K562 (cell line): ENCODE measurements at regions not wholly inside any gene's neighbourhood (a gene's known extent, or its start where the extent isn't known, plus 50 kb on each side); places are given as distances from the start of the nearest gene placed in this dataset.

Experiments used
- ATAC-seq: fragments of 200-7000 bp; cut with Tn5 transposase; 3 replicates; pipeline ENCODE4 v1.9.1; 2020; ENCODE audit warnings: moderate library complexity
- BruUV-seq: library from RNA; stranded (reverse); fragments of 400-500 nt; replicated peaks from 2 replicates; lab custom pipeline; 2021; lab: Mats Ljungman, UMichigan
- CTCF ChIA-PET: fragments of 300-600 bp; formaldehyde crosslinking; extraction: SDS; loops from one replicate; lab custom pipeline; 2021; ENCODE audit warnings: low intra/inter-chr PET ratio; lab: Yijun Ruan, JAX
- POLR2A ChIA-PET: fragments of 300-600, 350-650 bp; sonication (Branson Sonifier 250); formaldehyde crosslinking; extraction: SDS; loops from one replicate; lab custom pipeline; 2021; ENCODE audit warnings: antibody characterized with exemption, inconsistent platforms; lab: Yijun Ruan, JAX
- DNase-seq, 4 experiments: peaks; one replicate each; pipeline versions ENCODE4 v3.0.0 to v3.0.0-alpha.2; 2011 to 2018; ENCODE audit warnings: low spot score in 3 of 4, mixed read lengths in 3 of 4; ENCODE audit errors: extremely low read depth in 1 of 4
- FAIRE-seq: peaks from 2 replicates; lab custom pipeline; 2011; peaks lifted over from hg19 to GRCh38; lab: Jason Lieb, UNC
- H2AFZ ChIP-seq: 2 replicates; pipeline ENCODE4 v1.6.0; 2011; ENCODE audit warnings: low read depth, low read length, control low read depth, inconsistent platforms
- H3K27ac ChIP-seq: fragments of 200-600 bp; 3 replicates; pipeline ENCODE4 v1.8.0; 2011; ENCODE audit warnings: low read depth, mild to moderate bottlenecking, control low read depth, inconsistent platforms, low read length, moderate library complexity, mixed read lengths; ENCODE audit errors: extremely low read depth
- H3K27me3 ChIP-seq, 2 experiments: fragments of 300-600 bp in 1 of 2; 2 replicates in 1 of 2; 3 replicates in 1 of 2; pipeline versions ENCODE4 v1.6.0 to v1.8.0; 2011; ENCODE audit warnings: inconsistent platforms in 2 of 2, low read length in 2 of 2, mild to moderate bottlenecking in 1 of 2, mixed read lengths in 1 of 2, moderate library complexity in 1 of 2; ENCODE audit not compliant: control insufficient read depth in 2 of 2, insufficient read depth in 2 of 2
- H3K36me3 ChIP-seq: fragments of 300-600 bp; 3 replicates; pipeline ENCODE4 v1.8.0; 2011; ENCODE audit warnings: mild to moderate bottlenecking, low read length, inconsistent platforms; ENCODE audit not compliant: control insufficient read depth, insufficient read depth
- H3K4me1 ChIP-seq, 2 experiments: fragments of 200-600 bp in 1 of 2; replicated peaks in 1 of 2; 2 replicates in 1 of 2; 3 replicates in 1 of 2; pipeline versions ENCODE4 v1.5.1 to v1.8.0; 2011; ENCODE audit warnings: inconsistent platforms in 2 of 2, low read length in 2 of 2, mild to moderate bottlenecking in 1 of 2, mixed read lengths in 1 of 2, moderate library complexity in 1 of 2; ENCODE audit not compliant: control insufficient read depth in 2 of 2, insufficient read depth in 2 of 2
- H3K4me2 ChIP-seq: 2 replicates; pipeline ENCODE4 v1.6.1; 2011; ENCODE audit warnings: low read length, control low read depth, inconsistent platforms, mixed read lengths; ENCODE audit not compliant: insufficient read depth
- H3K4me3 ChIP-seq: fragments of 200-600 bp; sonication (generic), shearing (Covaris generic); 2 replicates; pipeline ENCODE4 v1.5.1; 2016; ENCODE audit warnings: control low read depth, inconsistent platforms
- H3K79me2 ChIP-seq: fragments of 200-600 bp; 3 replicates; pipeline ENCODE4 v1.8.0; 2011; ENCODE audit warnings: low read length, inconsistent platforms; ENCODE audit not compliant: control insufficient read depth, insufficient read depth
- H3K9ac ChIP-seq, 2 experiments: 2 replicates each; pipeline versions ENCODE4 v1.6.0 to v1.6.1; 2011; ENCODE audit warnings: low read depth in 2 of 2, low read length in 2 of 2, control low read depth in 1 of 2, inconsistent platforms in 1 of 2, mild to moderate bottlenecking in 1 of 2, mixed read lengths in 1 of 2; ENCODE audit not compliant: insufficient read depth in 1 of 2
- H3K9me1 ChIP-seq: one replicate; pipeline ENCODE4 v1.6.0; 2011; ENCODE audit warnings: inconsistent platforms, mild to moderate bottlenecking, low read length, moderate library complexity; ENCODE audit not compliant: control insufficient read depth, insufficient read depth
- H3K9me3 ChIP-seq: replicated peaks from 2 replicates; pipeline ENCODE4 v1.5.1; 2011; ENCODE audit warnings: low read depth, low read length, inconsistent platforms; ENCODE audit not compliant: control insufficient read depth, insufficient read depth
- H4K20me1 ChIP-seq: replicated peaks from 2 replicates; pipeline ENCODE4 v1.6.1; 2011; ENCODE audit warnings: low read length, inconsistent platforms, mixed read lengths; ENCODE audit not compliant: control insufficient read depth, insufficient read depth
- KLF13 ChIP-seq: fragments of 450-650 bp; IDR thresholded peaks from 2 replicates; pipeline ENCODE4 v1.6.1; 2016; ENCODE audit warnings: missing genetic modification characterization, low read depth, mild to moderate bottlenecking, missing compliant biosample characterization, moderate library complexity, borderline replicate concordance
- NFIX ChIP-seq: fragments of 250-450 bp; sonication (Bioruptor Pico); IDR thresholded peaks from 2 replicates; pipeline ENCODE4 v1.4.0; 2020; ENCODE audit warnings: low read depth, mild to moderate bottlenecking, moderate library complexity
- PCBP2 ChIP-seq: fragments of 200-400 bp; formaldehyde crosslinking; IDR thresholded peaks from 2 replicates; pipeline ENCODE4 v1.6.1; 2018; ENCODE audit warnings: low read length, low read depth, mild to moderate bottlenecking, moderate library complexity; ENCODE audit not compliant: poor library complexity, severe bottlenecking
- RFX1 ChIP-seq: fragments of 450-650 bp; IDR thresholded peaks from 2 replicates; pipeline ENCODE4 v1.6.1; 2016; ENCODE audit warnings: mild to moderate bottlenecking, moderate library complexity
- TCF3 ChIP-seq: sonication (generic); formaldehyde crosslinking; IDR thresholded peaks from 2 replicates; pipeline ENCODE4 v1.4.0; 2020; ENCODE audit warnings: mild to moderate bottlenecking, missing genetic modification reagents
- XRCC5 ChIP-seq: fragments of 200-400 bp; formaldehyde crosslinking; IDR thresholded peaks from 2 replicates; pipeline ENCODE4 v1.6.1; 2017; ENCODE audit warnings: low read depth, mild to moderate bottlenecking, low read length
- YY1 ChIP-seq, 3 experiments: IDR thresholded peaks; 2 replicates each; pipeline ENCODE4 v1.6.1; 2011; ENCODE audit warnings: low read length in 2 of 3, mild to moderate bottlenecking in 2 of 3, moderate library complexity in 2 of 3, borderline replicate concordance in 1 of 3, control low read depth in 1 of 3, low read depth in 1 of 3; ENCODE audit not compliant: insufficient read depth in 3 of 3, insufficient replicate concordance in 2 of 3, control insufficient read depth in 1 of 3, insufficient read length in 1 of 3; ENCODE audit errors: extremely low read depth in 1 of 3
- ZEB2 ChIP-seq: fragments of 450-650 bp; IDR thresholded peaks from 2 replicates; pipeline ENCODE4 v1.6.1; 2016
- ZFP36 ChIP-seq: fragments of 150-350 bp; IDR thresholded peaks from 2 replicates; pipeline ENCODE4 v1.6.1; 2018; ENCODE audit warnings: low read length, low read depth; ENCODE audit not compliant: partially characterized antibody
- ZNF212 ChIP-seq: fragments of 450-650 bp; formaldehyde crosslinking; IDR thresholded peaks from 2 replicates; pipeline ENCODE4 v1.4.0; 2020; ENCODE audit warnings: mild to moderate bottlenecking
- ZNF436 ChIP-seq: fragments of 250-450, 450-650 bp; sonication (Bioruptor Pico); formaldehyde crosslinking; IDR thresholded peaks from 2 replicates; pipeline ENCODE4 v1.7.0; 2020; ENCODE audit warnings: mild to moderate bottlenecking
- ZNF57 ChIP-seq: fragments of 450-650 bp; formaldehyde crosslinking; IDR thresholded peaks from 2 replicates; pipeline ENCODE4 v1.4.0; 2020; ENCODE audit warnings: mild to moderate bottlenecking, moderate library complexity
- ZNF584 ChIP-seq: fragments of 200-800 bp; sonication (Bioruptor generic); IDR thresholded peaks from 2 replicates; pipeline ENCODE4 v1.6.1; 2016; ENCODE audit warnings: low read depth, mild to moderate bottlenecking, missing genetic modification characterization, missing compliant biosample characterization
- WGBS: fragments of 100-300 bp; shearing (Covaris generic); methylation state at CpG from one replicate; pipeline ENCODE4 v1.1.6; 2016; ENCODE audit warnings: low coverage, mixed read lengths; ENCODE audit not compliant: insufficient coverage; ENCODE audit errors: missing lambda C conversion rate; 5-methylcytosine and 5-hydroxymethylcytosine counted together
- in situ Hi-C: fragments of 300-500 bp; cut with MboI; formaldehyde crosslinking; loops from 4 replicates; pipeline ENCODE4 v1.15.0; 2018; ENCODE audit warnings: inconsistent platforms, mixed read lengths
- intact Hi-C: fragments of 100-400 bp; cut with micrococcal nuclease; formaldehyde crosslinking; loops from 2 replicates; pipeline ENCODE4 v1.14.2; 2022
- TF ChIP-seq, protein P1 (sequence below): fragments of 200-800 bp; sonication (Bioruptor generic); IDR thresholded peaks from 2 replicates; pipeline ENCODE4 v1.6.1; 2017; ENCODE audit warnings: missing genetic modification characterization, missing compliant biosample characterization

DNA sequence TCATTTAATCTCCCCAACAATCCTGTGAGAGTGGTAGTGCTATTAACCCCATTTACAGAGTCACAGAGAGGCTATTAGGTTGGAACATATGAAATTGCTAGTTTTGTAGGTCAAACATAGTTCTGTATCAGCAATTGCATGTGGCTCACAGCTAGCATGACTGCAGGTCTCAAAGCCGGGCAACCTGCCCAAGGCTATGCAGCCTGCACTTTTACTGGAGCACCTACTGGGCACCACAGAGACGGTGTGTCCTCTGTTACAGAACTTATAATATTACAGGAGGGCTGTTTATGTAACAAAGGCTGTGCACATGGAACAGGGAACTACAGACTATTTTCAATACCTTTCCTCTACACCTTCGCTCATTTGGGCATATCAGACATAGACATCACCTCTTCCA, 355.8 kb downstream of the RPS24 start:
- POLR2A ChIA-PET: no interaction called here
- peaks cover 7 to 21% of the 10 kb centered on the region in 2 experiments for H3K27me3 ChIP-seq
- no peak overlapping the region for H2AFZ ChIP-seq
- no peak overlapping the region for H3K27ac ChIP-seq
- no peaks in the 10 kb centered on the region for H3K9me1 ChIP-seq
- H3K36me3 ChIP-seq: no peaks in the 10 kb centered on the region
- DNase-seq (no peak), ATAC-seq (no peak), FAIRE-seq (no peak)
- in situ Hi-C loops: no loop called here
- H3K9ac ChIP-seq: no peak overlapping the region
- H3K4me3 ChIP-seq: no peak overlapping the region
- no peaks in the 10 kb centered on the region for H3K4me1 ChIP-seq
- intact Hi-C loops: no loop called here
- CTCF ChIA-PET: no interaction called here
- no TSS peak for BruUV-seq
- 2% methylated on average over 3 of the region's 3 CpGs for WGBS
- H3K79me2 ChIP-seq: no peaks in the 10 kb centered on the region
- TF ChIP-seq ZNF436 (CRISPR knock-in tag) (no peak), PCBP2 (no peak), NFIX (CRISPR knock-in tag) (no peak), KLF13 (no peak), ZFP36 (peak; percentile 28)
- H4K20me1 ChIP-seq: peaks cover 7% of the 10 kb centered on the region; the same call in 1 of the 2 replicates
- no peaks in the 10 kb centered on the region for H3K9me3 ChIP-seq
- no peak overlapping the region for H3K4me2 ChIP-seq

DNA sequence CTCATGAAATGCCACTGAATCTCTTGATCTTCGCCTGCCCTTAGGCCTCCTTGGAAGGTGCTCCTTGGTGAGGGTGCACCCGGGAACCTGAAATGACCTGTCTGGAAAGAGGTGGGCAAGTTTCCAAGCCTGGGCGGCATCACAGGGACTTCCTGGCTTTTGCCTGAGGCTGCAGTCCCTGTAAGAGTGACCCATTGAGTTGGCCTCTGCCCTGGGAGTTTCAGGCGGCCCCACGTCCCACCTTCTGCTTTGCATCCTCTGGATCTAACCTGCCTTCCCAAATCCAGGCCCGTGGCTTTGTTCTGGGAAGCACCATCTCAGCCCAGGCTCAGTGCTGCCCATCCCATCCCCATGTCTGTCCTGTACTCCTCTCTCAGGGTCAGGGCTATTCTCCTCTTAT, 356.4 kb downstream of the RPS24 start:
- no peak overlapping the region for H3K4me2 ChIP-seq
- ATAC-seq (no peak), DNase-seq (no peak), FAIRE-seq (no peak)
- no peaks in the 10 kb centered on the region for H3K79me2 ChIP-seq
- H3K36me3 ChIP-seq: no peaks in the 10 kb centered on the region
- no peak overlapping the region for H3K4me3 ChIP-seq
- H4K20me1 ChIP-seq: peaks cover 7% of the 10 kb centered on the region; the same call in 1 of the 2 replicates
- CTCF ChIA-PET: no interaction called here
- no peak overlapping the region for H3K27ac ChIP-seq
- no peak overlapping the region for H2AFZ ChIP-seq
- H3K9me3 ChIP-seq: no peaks in the 10 kb centered on the region
- H3K27me3 ChIP-seq: peaks cover 7 to 21% of the 10 kb centered on the region in 2 experiments
- POLR2A ChIA-PET: no interaction called here
- H3K4me1 ChIP-seq: no peaks in the 10 kb centered on the region
- TF ChIP-seq RFX1: no peak
- no peak for TF ChIP-seq PCBP2
- no peak for TF ChIP-seq YY1 (IDR thresholded peaks at IDR 0.05; ENCODE audit: borderline replicate concordance in 1 of 3, control insufficient read depth in 1 of 3, extremely low read depth in 1 of 3, insufficient read depth in 3 of 3, insufficient read length in 1 of 3, insufficient replicate concordance in 2 of 3, low read depth in 1 of 3, low read length in 2 of 3)
- TF ChIP-seq XRCC5: no peak
- no peak for TF ChIP-seq TCF3 (CRISPR knock-in tag)
- TF ChIP-seq ZEB2: no peak
- TF ChIP-seq, protein P1, sequence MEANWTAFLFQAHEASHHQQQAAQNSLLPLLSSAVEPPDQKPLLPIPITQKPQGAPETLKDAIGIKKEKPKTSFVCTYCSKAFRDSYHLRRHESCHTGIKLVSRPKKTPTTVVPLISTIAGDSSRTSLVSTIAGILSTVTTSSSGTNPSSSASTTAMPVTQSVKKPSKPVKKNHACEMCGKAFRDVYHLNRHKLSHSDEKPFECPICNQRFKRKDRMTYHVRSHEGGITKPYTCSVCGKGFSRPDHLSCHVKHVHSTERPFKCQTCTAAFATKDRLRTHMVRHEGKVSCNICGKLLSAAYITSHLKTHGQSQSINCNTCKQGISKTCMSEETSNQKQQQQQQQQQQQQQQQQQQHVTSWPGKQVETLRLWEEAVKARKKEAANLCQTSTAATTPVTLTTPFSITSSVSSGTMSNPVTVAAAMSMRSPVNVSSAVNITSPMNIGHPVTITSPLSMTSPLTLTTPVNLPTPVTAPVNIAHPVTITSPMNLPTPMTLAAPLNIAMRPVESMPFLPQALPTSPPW: no peak
- no peak for TF ChIP-seq ZNF584
- TF ChIP-seq ZNF212 (CRISPR knock-in tag): no peak
- TF ChIP-seq ZNF57: no peak
- TF ChIP-seq, all 486 proteins: peak for 0
- Histone ChIP-seq H3K9me1 (no peaks in the 10 kb centered on the region), H3K9ac (no peak overlapping the region)
- BruUV-seq: no TSS peak
- WGBS: 2% methylated on average over 6 of the region's 6 CpGs
- intact Hi-C loops (no loop called here), in situ Hi-C loops (no loop called here)
